Body of pancreas (tissue), 4 donors: ENCODE measurements at regions not wholly inside any gene's neighbourhood (a gene's known extent, or its start where the extent isn't known, plus 50 kb on each side); places are given as distances from the start of the nearest gene placed in this dataset.

Experiments
- CTCF ChIP-seq, 7 experiments: fragments of 450-650 bp in 4 of 7; fragments of 200-600 bp in 3 of 7; sonication (generic) in 3 of 7; IDR thresholded peaks; one replicate each; pipeline ENCODE4 v1.5.1; 2016 to 2019; ENCODE audit warnings: antibody characterized with exemption in 7 of 7
- POLR2A ChIP-seq, 3 donors: fragments of 450-650 bp; IDR thresholded peaks; one replicate each; pipeline ENCODE4 v1.6.1; 2016; ENCODE audit warnings: antibody characterized with exemption in 3 of 3, mild to moderate bottlenecking in 2 of 3

- TF ChIP-seq POLR2A (IDR thresholded peaks at IDR 0.05) (no peak), CTCF (IDR thresholded peaks at IDR 0.05) (no peak)
Observed at GRCh38 chr12:128164533-128164932, 102.4 kb upstream of the TMEM132C start.
